B cell (primary cell): ENCODE measurements at regions not wholly inside any gene's neighbourhood (a gene's known extent, or its start where the extent isn't known, plus 50 kb on each side); places are given as distances from the start of the nearest gene placed in this dataset.

ENCODE experiments used
- ATAC-seq: fragments of 200-7000 bp; cut with Tn5 transposase; one replicate; pipeline ENCODE4 v1.10.0; 2021; ENCODE audit warnings: low read depth, mild to moderate bottlenecking, moderate number of reproducible peaks, moderate library complexity
- CTCF ChIA-PET: fragments of 350-600 bp; sonication (Branson Sonifier 250); formaldehyde crosslinking; loops from one replicate; lab custom pipeline; 2021; ENCODE audit warnings: antibody characterized with exemption, inconsistent platforms; lab: Charles Lee
- POLR2A ChIA-PET: fragments of 350-600 bp; sonication (Branson Sonifier 250); formaldehyde crosslinking; loops from one replicate; lab custom pipeline; 2021; ENCODE audit warnings: antibody characterized with exemption; lab: Charles Lee
- DNase-seq: peaks from one replicate; pipeline ENCODE4 v3.0.0; 2013
- H2AFZ ChIP-seq: 2 replicates; pipeline ENCODE4 v1.6.1; 2012; ENCODE audit warnings: mild to moderate bottlenecking, low read depth, low read length; ENCODE audit not compliant: insufficient read depth, poor library complexity, severe bottlenecking
- H3K27ac ChIP-seq, 2 donors: 1 replicate in 1 of 2; 2 replicates in 1 of 2; pipeline ENCODE4 v1.5.1; 2012 to 2013; ENCODE audit warnings: low read length in 2 of 2, mild to moderate bottlenecking in 2 of 2, moderate library complexity in 1 of 2
- H3K27me3 ChIP-seq, 4 experiments: fragments of 200-600 bp in 1 of 4; sonication (generic) in 1 of 4; replicated peaks in 1 of 4; 1 replicate in 2 of 4; 2 replicates in 2 of 4; pipeline versions ENCODE4 v1.6.1 to v1.7.0; 2013 to 2016; ENCODE audit warnings: low read length in 3 of 4, mild to moderate bottlenecking in 2 of 4, mixed read lengths in 1 of 4, moderate library complexity in 1 of 4; ENCODE audit not compliant: insufficient read depth in 4 of 4, control insufficient read depth in 3 of 4; ENCODE audit errors: control extremely low read depth in 1 of 4
- H3K36me3 ChIP-seq, 2 experiments: replicated peaks in 1 of 2; 1 replicate in 1 of 2; 2 replicates in 1 of 2; pipeline versions ENCODE4 v1.6.1 to v1.7.1; 2013; ENCODE audit warnings: low read length in 1 of 2; ENCODE audit not compliant: insufficient read depth in 2 of 2, control insufficient read depth in 1 of 2; ENCODE audit errors: control extremely low read depth in 1 of 2, extremely low read depth in 1 of 2
- H3K4me1 ChIP-seq, 2 donors: fragments of 200-600 bp in 1 of 2; sonication (generic) in 1 of 2; 1 replicate in 1 of 2; 2 replicates in 1 of 2; pipeline versions ENCODE4 v1.5.1 to v1.6.1; 2013 to 2017; ENCODE audit warnings: low read length in 2 of 2; ENCODE audit not compliant: control insufficient read depth in 2 of 2, insufficient read depth in 2 of 2
- H3K4me2 ChIP-seq: replicated peaks from 2 replicates; pipeline ENCODE3; 2012; ENCODE audit warnings: mild to moderate bottlenecking, low read depth, low read length; ENCODE audit not compliant: poor library complexity, severe bottlenecking
- H3K4me3 ChIP-seq, 5 experiments: fragments of 200-600 bp in 1 of 5; sonication (generic) in 1 of 5; 1 replicate in 3 of 5; 2 replicates in 2 of 5; pipeline versions ENCODE4 v1.5.1 to v1.7.0; 2011 to 2016; ENCODE audit warnings: low read length in 4 of 5, mild to moderate bottlenecking in 4 of 5, low read depth in 2 of 5, control low read depth in 1 of 5, moderate library complexity in 1 of 5; ENCODE audit not compliant: insufficient read depth in 1 of 5; ENCODE audit errors: control extremely low read depth in 1 of 5, extremely low read depth in 1 of 5
- H3K79me2 ChIP-seq: fragments of 200-600 bp; sonication (generic); one replicate; pipeline ENCODE4 v1.6.0; 2016; ENCODE audit warnings: low read length; ENCODE audit not compliant: control insufficient read depth, insufficient read depth
- H3K9ac ChIP-seq: fragments of 200-600 bp; sonication (generic); 2 replicates; pipeline ENCODE4 v1.6.1; 2017; ENCODE audit warnings: mild to moderate bottlenecking, low read length, moderate library complexity
- H3K9me3 ChIP-seq, 3 donors: one replicate each; pipeline versions ENCODE4 v1.6.1 to v1.7.1; 2013; ENCODE audit warnings: low read length in 2 of 3; ENCODE audit not compliant: control insufficient read depth in 2 of 3, insufficient read depth in 1 of 3; ENCODE audit errors: control extremely low read depth in 1 of 3
- H4K20me1 ChIP-seq: 2 replicates; pipeline ENCODE4 v1.6.0; 2012; ENCODE audit warnings: mild to moderate bottlenecking, low read length; ENCODE audit not compliant: insufficient read depth, control insufficient read depth, poor library complexity, severe bottlenecking
- H3K27ac Mint-ChIP-seq: one replicate; pipeline ENCODE4 v1.8.0; 2021; ENCODE audit warnings: mixed read lengths
- H3K27me3 Mint-ChIP-seq: one replicate; pipeline ENCODE4 v1.8.0; 2021; ENCODE audit warnings: mixed read lengths
- H3K4me1 Mint-ChIP-seq: one replicate; pipeline ENCODE4 v1.8.0; 2021; ENCODE audit warnings: mixed read lengths
- H3K4me3 Mint-ChIP-seq: one replicate; pipeline ENCODE4 v1.8.0; 2021; ENCODE audit warnings: mixed read lengths
- H3K9me3 Mint-ChIP-seq: one replicate; pipeline ENCODE4 v1.8.0; 2022; ENCODE audit warnings: mixed read lengths; ENCODE audit not compliant: insufficient read depth
- CTCF ChIP-seq: fragments of 200-600 bp; IDR thresholded peaks from one replicate; pipeline ENCODE4 v1.8.0; 2022; ENCODE audit warnings: antibody characterized with exemption, mild to moderate bottlenecking
- EZH2 ChIP-seq: IDR thresholded peaks from 2 replicates; pipeline ENCODE4 v1.6.1; 2012; ENCODE audit warnings: borderline replicate concordance, low read depth, mild to moderate bottlenecking, moderate library complexity, low read length; ENCODE audit not compliant: insufficient read depth, poor library complexity, severe bottlenecking
- WGBS: methylation state at CpG from one replicate; pipeline ENCODE4 v1.1.5; 2013; ENCODE audit warnings: missing lambda C conversion rate; ENCODE audit not compliant: insufficient coverage; 5-methylcytosine and 5-hydroxymethylcytosine counted together
- intact Hi-C: fragments of 100-400 bp; cut with micrococcal nuclease; formaldehyde crosslinking; loops from one replicate; pipeline ENCODE4 v1.10.0; 2022

- Histone ChIP-seq H3K9me3 (peaks cover 0 to 8% (median 0%) of the 10 kb centered on the region in 3 donors), H3K4me2 (no peak overlapping the region), H3K36me3 (no peaks in the 10 kb centered on the region), H2AFZ (no peak overlapping the region), H3K9ac (no peak overlapping the region), H3K4me3 (no peak overlapping the region), H3K27ac (no peak overlapping the region), H3K79me2 (no peaks in the 10 kb centered on the region), H3K4me1 (no peaks in the 10 kb centered on the region), H3K27me3 (no peaks in the 10 kb centered on the region), H4K20me1 (no peaks in the 10 kb centered on the region)
- intact Hi-C loops = no loop called here
- ATAC-seq (no peak), DNase-seq (no peak)
- Mint-ChIP-seq H3K4me1 (no peaks in the 10 kb centered on the region), H3K27ac (no peak overlapping the region), H3K4me3 (no peak overlapping the region), H3K27me3 (no peaks in the 10 kb centered on the region), H3K9me3 (peaks cover 5% of the 10 kb centered on the region)
- WGBS = 100% methylated on average over 1 of the region's 2 CpGs
- TF ChIP-seq CTCF = no peak
- TF ChIP-seq EZH2 = no peak
- POLR2A ChIA-PET = no interaction called here
- CTCF ChIA-PET = no interaction called here
These were observed 73.2 kb upstream of the SALL1 start for GRCh38 chr16:51224317-51224716.

GRCh38 chr16:51222016-51222415, 70.9 kb upstream of the SALL1 start:
- H3K9me3 ChIP-seq = peaks cover 3 to 6% (median 3%) of the 10 kb centered on the region in 3 donors
- H3K36me3 ChIP-seq = no peaks in the 10 kb centered on the region
- ChIA-PET POLR2A (no interaction called here), CTCF (no interaction called here)
- no peaks in the 10 kb centered on the region for H4K20me1 ChIP-seq
- H3K4me2 ChIP-seq = no peak overlapping the region
- H3K27ac Mint-ChIP-seq = no peak overlapping the region
- no peaks in the 10 kb centered on the region for H3K79me2 ChIP-seq
- H3K27me3 Mint-ChIP-seq = no peaks in the 10 kb centered on the region
- no peak for ATAC-seq
- no peaks in the 10 kb centered on the region for H3K4me1 ChIP-seq
- WGBS = 91% methylated on average over 4 of the region's 6 CpGs
- no peak overlapping the region for H2AFZ ChIP-seq
- H3K9ac ChIP-seq = no peak overlapping the region
- TF ChIP-seq CTCF (no peak), EZH2 (no peak)
- no peaks in the 10 kb centered on the region for H3K27me3 ChIP-seq
- DNase-seq = no peak
- H3K27ac ChIP-seq = no peak overlapping the region
- intact Hi-C loops = no loop called here
- no peak overlapping the region for H3K4me3 Mint-ChIP-seq
- no peaks in the 10 kb centered on the region for H3K4me1 Mint-ChIP-seq
- H3K4me3 ChIP-seq = no peak overlapping the region
- H3K9me3 Mint-ChIP-seq = peaks cover 8% of the 10 kb centered on the region
